Stimulated activated CD8-positive, alpha-beta memory T cell treated with anti-CD3 and anti-CD28 coated beads, Interleukin-7, amount 100 ng/mL, for 4 hours (primary cell): ENCODE measurements at regions not wholly inside any gene's neighbourhood (a gene's known extent, or its start where the extent isn't known, plus 50 kb on each side); places are given as distances from the start of the nearest gene placed in this dataset.

Experiments
- DNase-seq, 2 donors: peaks; one replicate each; pipeline ENCODE4 v3.0.0-alpha.2; 2020; ENCODE audit warnings: low read depth in 2 of 2

DNA sequence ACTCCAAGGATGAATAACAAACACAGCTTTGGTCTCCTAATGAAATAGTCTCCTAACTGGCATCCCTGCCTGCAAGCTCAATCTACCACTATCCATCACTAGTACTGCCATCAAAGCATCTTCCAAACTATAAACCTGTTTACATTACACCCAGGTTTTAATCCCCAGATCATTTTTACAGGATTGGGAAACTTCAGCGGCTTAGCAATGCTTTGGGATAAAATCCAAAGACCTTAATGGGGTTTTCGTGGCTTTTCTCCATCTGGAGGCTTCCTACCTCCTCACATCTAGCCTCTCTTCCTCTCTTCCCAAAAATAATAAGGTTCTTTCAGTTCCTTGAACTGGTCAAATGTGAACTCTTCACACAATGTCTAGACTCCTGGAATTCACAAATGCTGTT is 92.2 kb upstream of the SETBP1 start:
- no peak for DNase-seq

DNA sequence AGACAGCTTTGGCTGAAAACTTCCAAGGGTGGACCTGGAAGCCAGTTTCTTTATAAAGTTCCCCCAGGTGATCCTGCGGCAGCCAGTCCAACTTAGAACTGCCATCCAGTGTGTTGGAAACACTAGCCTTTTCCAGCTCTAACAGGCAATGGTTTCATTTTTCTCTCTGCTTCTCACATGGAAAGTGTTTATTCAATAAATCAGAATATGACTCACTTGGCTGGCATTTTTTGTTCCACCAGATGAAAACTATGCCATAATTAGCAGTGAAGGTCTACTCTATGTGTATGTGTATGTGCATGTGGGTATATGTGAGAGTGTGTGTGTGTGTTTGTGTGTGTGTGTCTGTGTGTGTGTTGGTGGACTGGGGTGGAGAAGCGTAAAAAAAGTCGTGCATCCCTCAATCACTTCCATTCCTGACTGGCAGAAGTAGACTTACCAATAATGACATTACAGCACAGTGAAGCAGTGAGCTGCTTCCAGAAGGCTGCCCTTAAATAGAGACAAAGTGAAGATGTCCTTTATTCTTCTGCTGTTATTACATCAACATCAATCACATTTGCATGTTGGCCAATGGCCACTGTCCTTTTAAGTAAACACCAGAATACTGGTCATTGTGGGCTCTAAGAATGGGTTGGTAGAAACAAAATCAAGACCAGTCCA is 90.9 kb upstream of the SETBP1 start:
- no peak for DNase-seq

GRCh38 chr18:44590956-44591670 is 89.6 kb upstream of the SETBP1 start:
- no peak for DNase-seq

DNA sequence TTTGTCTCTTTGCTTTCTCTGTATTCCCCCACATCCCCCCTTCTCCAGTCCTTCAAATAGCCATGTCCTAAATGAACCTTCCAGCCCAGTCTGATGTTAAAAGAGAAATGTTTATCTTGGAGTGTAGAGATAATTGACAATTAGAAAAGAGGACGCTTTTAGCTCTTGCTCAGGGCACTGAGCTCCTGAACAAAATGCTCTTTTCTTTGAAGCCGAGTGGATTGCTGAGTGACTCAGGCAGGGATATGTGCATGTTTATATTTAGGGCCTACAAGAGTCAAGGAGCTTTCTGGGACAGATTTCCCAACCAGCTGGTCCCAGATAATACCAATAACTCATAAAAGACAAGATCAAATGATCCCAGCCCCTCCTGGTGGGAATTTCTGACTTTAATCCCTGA is 88.0 kb upstream of the SETBP1 start:
- DNase-seq, result no peak

GRCh38 chr18:44594799-44595467 is 85.8 kb upstream of the SETBP1 start:
- DNase-seq, result no peak

DNA sequence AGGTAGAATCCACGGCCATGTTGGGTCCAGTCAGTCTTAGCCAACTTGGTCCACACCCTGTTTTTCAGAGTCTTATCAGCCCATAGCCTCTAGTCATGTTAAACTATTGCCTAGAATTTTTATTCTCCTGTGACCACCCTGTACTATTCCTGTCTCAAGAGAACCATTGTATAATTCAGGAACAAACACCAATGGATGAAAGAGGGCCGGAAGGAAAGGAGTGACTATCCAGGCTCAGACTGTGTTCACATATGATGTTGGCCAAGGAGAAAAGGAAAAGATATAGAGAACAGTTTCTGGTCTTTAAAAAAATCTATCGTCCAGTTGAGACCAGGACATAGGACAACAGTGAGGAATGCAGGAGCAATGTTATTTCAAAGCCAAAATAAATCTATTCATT is 82.9 kb upstream of the SETBP1 start:
- no peak for DNase-seq

DNA sequence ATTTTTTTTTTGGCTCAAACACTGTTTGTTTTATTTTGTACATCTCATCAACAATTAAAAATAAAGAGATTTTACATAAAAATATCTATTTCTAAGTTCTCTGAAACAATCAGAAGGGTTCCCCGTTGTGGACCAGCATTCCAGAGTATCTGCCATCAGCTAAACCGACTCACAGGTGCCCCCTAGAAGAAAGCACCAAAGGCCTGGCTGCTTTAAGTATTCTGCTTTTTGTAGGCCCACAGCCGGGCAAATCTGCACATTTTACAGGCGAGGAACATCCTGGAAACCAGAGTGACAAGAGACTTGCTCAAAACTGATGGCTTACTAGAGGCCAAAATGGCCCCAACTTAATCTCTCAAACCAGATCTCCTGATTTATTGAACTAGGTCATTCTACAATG is 82.2 kb upstream of the SETBP1 start:
- no peak for DNase-seq

DNA sequence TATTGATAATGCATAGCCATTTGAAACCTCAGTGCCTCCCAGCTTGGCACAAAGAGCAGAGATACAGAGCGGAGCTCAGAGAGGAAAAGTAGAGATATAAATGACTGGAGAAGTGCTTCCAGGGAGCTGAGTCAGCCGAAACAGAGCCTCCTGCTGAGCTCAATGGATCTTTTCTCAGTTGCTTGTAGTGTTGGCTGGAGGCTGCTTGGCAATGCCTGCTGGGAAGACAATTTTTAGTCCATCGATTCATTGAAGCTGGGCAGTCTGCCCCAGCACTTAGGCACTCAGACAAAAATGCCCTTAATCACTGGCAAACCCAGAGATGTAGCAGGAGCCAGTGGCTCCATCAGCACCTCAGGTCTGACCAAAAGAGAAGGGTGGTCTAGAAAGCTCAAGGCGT is 81.3 kb upstream of the SETBP1 start:
- no peak for DNase-seq

GRCh38 chr18:44601447-44601846 is 79.2 kb upstream of the SETBP1 start:
- no peak for DNase-seq

DNA sequence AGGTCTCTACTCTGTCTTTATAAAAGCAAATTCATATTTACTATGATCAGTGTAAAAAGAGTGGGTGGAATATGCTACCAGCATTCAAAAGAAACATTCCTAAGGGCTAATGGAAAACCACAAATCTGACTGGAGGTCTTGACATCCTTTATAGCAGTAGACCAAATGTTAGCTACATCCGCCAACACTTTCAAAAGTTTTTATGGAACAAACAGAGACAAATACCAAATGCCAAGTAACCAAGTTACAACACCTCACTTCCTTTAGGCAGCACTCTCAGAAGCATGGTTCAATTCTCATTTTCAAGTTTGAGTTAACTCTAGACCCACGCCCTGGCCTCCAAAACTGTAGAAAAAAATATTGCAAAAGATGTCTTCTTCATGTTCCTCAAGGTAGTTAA is 78.3 kb upstream of the SETBP1 start:
- no peak for DNase-seq

- no peak for DNase-seq
Observed at GRCh38 chr18:44602845-44603244, 77.8 kb upstream of the SETBP1 start.

- DNase-seq, result no peak
Observed at GRCh38 chr18:44609181-44609941, 71.3 kb upstream of the SETBP1 start.

DNA sequence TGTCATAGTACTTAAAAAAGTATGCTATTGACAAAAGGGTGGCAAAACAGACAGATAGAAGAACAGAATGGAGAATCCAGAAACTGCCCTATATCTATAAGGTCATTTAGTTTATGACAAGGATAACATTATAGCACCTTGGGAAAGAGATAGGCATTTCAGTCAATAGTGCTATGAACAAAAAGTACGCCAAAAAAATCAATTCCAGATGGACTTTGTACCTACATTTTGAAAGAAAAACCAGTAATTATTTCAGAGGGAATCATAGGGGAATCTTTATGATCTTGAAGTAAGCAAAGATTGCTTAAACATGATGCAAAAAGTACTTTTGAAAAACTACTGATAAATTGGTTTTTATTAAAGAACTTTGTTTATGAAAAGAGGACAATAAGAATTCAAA is 59.9 kb upstream of the SETBP1 start:
- DNase-seq, result no peak

GRCh38 chr18:44624052-44624451 is 56.6 kb upstream of the SETBP1 start:
- DNase-seq, result no peak

GRCh38 chr18:44625386-44625785 is 55.3 kb upstream of the SETBP1 start:
- DNase-seq, result no peak

- DNase-seq, result no peak
Observed at GRCh38 chr18:44626236-44626635, 54.5 kb upstream of the SETBP1 start.

DNA sequence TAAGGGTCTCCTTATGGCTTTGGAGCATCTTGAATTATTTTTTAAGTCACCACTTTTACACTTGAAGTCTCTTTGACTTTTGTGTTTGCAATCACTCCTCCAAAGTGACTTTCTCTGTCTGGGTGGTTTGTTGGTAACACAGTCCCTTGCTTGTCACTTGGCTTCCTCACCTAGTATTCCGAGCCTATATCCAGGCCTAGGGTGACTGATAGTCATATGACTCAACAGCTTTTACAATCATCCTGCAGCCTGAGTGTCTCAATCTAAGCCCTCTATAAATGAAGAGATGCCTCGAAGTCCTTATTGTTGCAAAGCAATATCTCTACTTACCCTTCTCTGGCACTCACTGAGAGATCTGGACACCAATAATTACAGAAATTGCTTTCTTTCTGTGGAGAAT is 53.9 kb upstream of the SETBP1 start:
- DNase-seq, result no peak

DNA sequence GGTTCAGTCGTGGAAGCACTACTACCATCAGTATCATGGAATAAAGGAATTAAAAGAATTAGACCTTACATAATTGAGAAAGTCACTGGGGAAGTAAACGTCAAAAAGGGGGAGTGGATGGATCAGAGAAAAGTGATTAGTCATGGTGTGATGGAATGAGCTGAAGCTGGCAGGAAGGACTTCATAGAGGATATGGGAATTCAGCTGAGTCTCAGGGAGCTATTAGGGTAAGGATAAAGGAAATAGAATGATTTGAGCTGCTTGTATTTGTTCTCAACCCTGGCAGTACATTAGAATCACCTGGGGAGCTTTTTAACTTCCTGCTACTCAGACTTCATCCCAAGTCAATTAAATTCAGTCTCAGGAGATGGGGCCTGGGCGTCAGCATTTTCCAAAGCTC is 53.4 kb upstream of the SETBP1 start:
- no peak for DNase-seq

GRCh38 chr18:44629406-44629805 is 51.3 kb upstream of the SETBP1 start:
- DNase-seq, result no peak

GRCh38 chr18:44630118-44630517 is 50.6 kb upstream of the SETBP1 start:
- no peak for DNase-seq
